CD4-positive, alpha-beta memory T cell (primary cell): ENCODE measurements at regions not wholly inside any gene's neighbourhood (a gene's known extent, or its start where the extent isn't known, plus 50 kb on each side); places are given as distances from the start of the nearest gene placed in this dataset.

Source experiments
- CTCF ChIA-PET: fragments of 350-600 bp; sonication (Branson Sonifier 250); formaldehyde crosslinking; loops from one replicate; lab custom pipeline; 2021; ENCODE audit warnings: inconsistent platforms; ENCODE audit not compliant: partially characterized antibody; lab: Charles Lee
- POLR2A ChIA-PET: fragments of 350-600 bp; sonication (Branson Sonifier 250); formaldehyde crosslinking; loops from one replicate; lab custom pipeline; 2021; ENCODE audit not compliant: partially characterized antibody; lab: Charles Lee
- DNase-seq, 5 donors: peaks; one replicate each; pipeline versions ENCODE4 v3.0.0 to v3.0.0-alpha.2; 2020 to 2022; ENCODE audit warnings: mixed read lengths in 1 of 5
- H3K27ac ChIP-seq: one replicate; pipeline ENCODE4 v1.7.0; 2013; ENCODE audit warnings: low read depth, low read length
- H3K27me3 ChIP-seq: 2 replicates; pipeline ENCODE4 v1.7.0; 2013; ENCODE audit warnings: mild to moderate bottlenecking, low read length, moderate library complexity; ENCODE audit not compliant: insufficient read depth
- H3K36me3 ChIP-seq: 2 replicates; pipeline ENCODE4 v1.7.0; 2013; ENCODE audit warnings: mild to moderate bottlenecking, low read length, moderate library complexity; ENCODE audit not compliant: insufficient read depth
- H3K4me1 ChIP-seq: 2 replicates; pipeline ENCODE4 v1.7.0; 2013; ENCODE audit warnings: mild to moderate bottlenecking, low read length, moderate library complexity; ENCODE audit not compliant: insufficient read depth
- H3K4me3 ChIP-seq, 2 donors: one replicate each; pipeline ENCODE4 v1.7.0; 2013; ENCODE audit warnings: low read length in 2 of 2, mild to moderate bottlenecking in 1 of 2
- H3K9me3 ChIP-seq, 2 donors: one replicate each; pipeline ENCODE4 v1.7.0; 2013; ENCODE audit warnings: low read length in 2 of 2, control low read depth in 1 of 2; ENCODE audit not compliant: control insufficient read depth in 1 of 2
- H3K27ac Mint-ChIP-seq, 7 donors: one replicate each; pipeline ENCODE4 v1.8.0; 2020 to 2021; ENCODE audit warnings: mixed read lengths in 7 of 7, mild to moderate bottlenecking in 6 of 7, inconsistent platforms in 3 of 7, moderate library complexity in 3 of 7
- H3K27me3 Mint-ChIP-seq, 2 donors: one replicate each; pipeline ENCODE4 v1.8.0; 2020 to 2021; ENCODE audit warnings: mixed read lengths in 2 of 2
- H3K36me3 Mint-ChIP-seq, 2 donors: one replicate each; pipeline ENCODE4 v1.8.0; 2020 to 2021; ENCODE audit warnings: mixed read lengths in 2 of 2, inconsistent platforms in 1 of 2, mild to moderate bottlenecking in 1 of 2
- H3K4me1 Mint-ChIP-seq, 4 donors: one replicate each; pipeline ENCODE4 v1.8.0; 2020 to 2021; ENCODE audit warnings: mixed read lengths in 4 of 4, mild to moderate bottlenecking in 1 of 4
- H3K4me3 Mint-ChIP-seq, 8 donors: one replicate each; pipeline ENCODE4 v1.8.0; 2020 to 2021; ENCODE audit warnings: mixed read lengths in 8 of 8, mild to moderate bottlenecking in 7 of 8, moderate library complexity in 6 of 8, inconsistent platforms in 3 of 8
- H3K9me3 Mint-ChIP-seq, 8 donors: one replicate each; pipeline ENCODE4 v1.8.0; 2020 to 2021; ENCODE audit warnings: mixed read lengths in 8 of 8, mild to moderate bottlenecking in 5 of 8, inconsistent platforms in 3 of 8, moderate library complexity in 1 of 8
- intact Hi-C: fragments of 100-400 bp; cut with micrococcal nuclease; formaldehyde crosslinking; loops from one replicate; pipeline ENCODE4 v1.15.1; 2023

DNA sequence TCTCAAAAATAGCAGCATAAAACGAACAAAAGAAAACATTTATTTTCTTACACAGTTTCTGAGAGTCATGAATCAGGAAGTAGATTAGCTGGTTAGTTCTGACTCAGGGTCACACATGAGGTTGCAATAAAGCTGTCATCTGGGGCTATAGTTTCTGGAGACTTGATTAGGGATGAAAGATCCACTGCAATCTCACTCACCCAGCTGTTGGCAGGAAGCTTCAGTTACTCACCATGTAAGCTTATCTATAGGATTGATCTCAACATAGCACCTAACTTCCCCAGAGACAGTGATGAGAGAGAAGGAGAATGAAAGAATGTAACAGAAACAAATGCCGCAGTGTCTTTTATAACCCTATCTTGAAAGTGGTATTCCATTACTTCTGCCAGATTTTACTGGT, 435.5 kb downstream of the GABRG1 start:
- CTCF ChIA-PET, result no interaction called here
- H3K4me1 ChIP-seq, result no peaks in the 10 kb centered on the region
- no peaks in the 10 kb centered on the region for H3K27me3 ChIP-seq
- no peak overlapping the region for H3K27ac ChIP-seq
- H3K9me3 ChIP-seq, result peaks cover 0 to 7% of the 10 kb centered on the region in 2 donors
- no peaks in the 10 kb centered on the region for H3K4me1 Mint-ChIP-seq
- no peaks in the 10 kb centered on the region for H3K36me3 Mint-ChIP-seq
- H3K27me3 Mint-ChIP-seq, result no peaks in the 10 kb centered on the region
- H3K9me3 Mint-ChIP-seq, result peaks cover 2 to 17% (median 9%) of the 10 kb centered on the region in 8 donors
- no peaks in the 10 kb centered on the region for H3K36me3 ChIP-seq
- POLR2A ChIA-PET, result no interaction called here
- H3K27ac Mint-ChIP-seq, result no peak overlapping the region
- H3K4me3 Mint-ChIP-seq, result no peak overlapping the region
- H3K4me3 ChIP-seq, result no peak overlapping the region
- intact Hi-C loops, result no loop called here
- no peak for DNase-seq

DNA sequence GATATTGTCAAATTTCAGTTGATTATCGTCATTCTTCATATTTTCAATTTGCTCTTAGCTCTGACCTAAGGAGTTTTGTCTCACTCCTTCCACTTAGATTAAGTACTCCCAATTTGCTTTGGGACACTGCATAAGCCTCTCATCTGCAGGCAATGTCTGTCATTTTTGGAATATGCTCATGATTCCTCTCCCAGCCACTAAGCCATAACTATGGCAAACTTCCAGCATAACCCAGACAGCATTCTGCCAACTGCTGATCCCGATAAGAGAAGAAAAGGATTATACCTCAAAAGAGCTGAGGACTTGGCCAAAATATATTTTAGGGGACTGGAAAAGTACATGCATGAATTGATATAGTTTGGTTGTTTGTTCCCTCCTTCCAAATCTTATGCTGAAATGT, 444.4 kb downstream of the GABRG1 start:
- no peaks in the 10 kb centered on the region for H3K27me3 ChIP-seq
- no peak for DNase-seq
- no peaks in the 10 kb centered on the region for H3K27me3 Mint-ChIP-seq
- no peaks in the 10 kb centered on the region for H3K4me1 Mint-ChIP-seq
- POLR2A ChIA-PET, result no interaction called here
- H3K36me3 Mint-ChIP-seq, result no peaks in the 10 kb centered on the region
- H3K9me3 Mint-ChIP-seq, result peaks cover 0 to 22% (median 16%) of the 10 kb centered on the region in 8 donors
- no peaks in the 10 kb centered on the region for H3K9me3 ChIP-seq
- no peak overlapping the region for H3K4me3 Mint-ChIP-seq
- CTCF ChIA-PET, result no interaction called here
- intact Hi-C loops, result no loop called here
- no peak overlapping the region for H3K27ac ChIP-seq
- no peaks in the 10 kb centered on the region for H3K36me3 ChIP-seq
- H3K4me3 ChIP-seq, result no peak overlapping the region
- no peaks in the 10 kb centered on the region for H3K4me1 ChIP-seq
- no peak overlapping the region for H3K27ac Mint-ChIP-seq

DNA sequence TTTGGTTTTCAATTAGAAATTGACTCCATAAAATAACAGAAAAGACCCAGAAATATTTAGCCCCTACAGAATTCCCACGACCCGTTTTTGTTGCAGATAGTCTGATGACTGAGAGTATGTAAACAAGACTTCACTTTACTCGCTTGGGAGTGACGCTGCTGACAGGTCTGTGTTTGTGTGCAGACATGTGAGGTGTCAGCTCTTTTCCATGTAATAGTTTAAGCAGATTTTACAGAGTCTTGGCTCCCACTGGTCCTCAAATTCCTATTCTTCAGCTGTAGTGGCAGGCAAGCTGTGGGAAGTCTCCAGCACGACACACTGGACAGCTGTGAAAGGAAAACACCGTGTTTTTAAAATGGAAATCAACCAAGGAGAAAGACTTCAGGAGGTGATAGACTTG, 455.7 kb downstream of the GABRG1 start:
- ChIA-PET CTCF (no interaction called here), POLR2A (no interaction called here)
- peaks cover 0 to 15% (median 8%) of the 10 kb centered on the region in 8 donors for H3K9me3 Mint-ChIP-seq
- Histone ChIP-seq H3K4me1 (no peaks in the 10 kb centered on the region), H3K9me3 (no peaks in the 10 kb centered on the region), H3K4me3 (no peak overlapping the region), H3K27ac (no peak overlapping the region), H3K27me3 (no peaks in the 10 kb centered on the region), H3K36me3 (no peaks in the 10 kb centered on the region)
- H3K36me3 Mint-ChIP-seq, result no peaks in the 10 kb centered on the region
- H3K4me3 Mint-ChIP-seq, result no peak overlapping the region
- intact Hi-C loops, result no loop called here
- no peaks in the 10 kb centered on the region for H3K4me1 Mint-ChIP-seq
- H3K27me3 Mint-ChIP-seq, result no peaks in the 10 kb centered on the region
- no peak overlapping the region for H3K27ac Mint-ChIP-seq
- DNase-seq, result no peak

DNA sequence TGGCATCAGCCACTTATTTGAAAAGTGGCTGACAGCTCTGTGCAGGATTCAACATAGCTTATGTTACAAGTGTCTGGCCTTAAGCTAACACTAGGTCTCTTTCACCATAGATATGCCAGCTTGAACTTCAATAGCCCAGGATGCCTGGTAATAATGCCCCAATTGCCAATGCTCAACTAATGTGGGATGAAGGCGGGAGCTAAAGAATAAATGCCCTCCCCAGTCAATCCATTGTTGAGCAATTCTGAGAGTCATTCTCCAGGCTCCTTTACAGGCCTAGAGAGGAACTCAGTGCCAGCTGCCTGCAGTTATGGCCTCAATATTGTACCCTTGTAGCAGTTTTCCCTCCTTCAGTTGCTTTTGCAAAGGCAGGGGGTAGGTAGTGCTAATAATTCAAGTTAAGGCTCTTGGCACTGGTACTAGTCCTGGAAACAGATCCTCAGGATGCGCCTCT, 460.2 kb downstream of the GABRG1 start:
- ChIA-PET POLR2A (no interaction called here), CTCF (no interaction called here)
- Mint-ChIP-seq H3K27ac (no peak overlapping the region), H3K4me3 (no peak overlapping the region), H3K27me3 (no peaks in the 10 kb centered on the region), H3K4me1 (no peaks in the 10 kb centered on the region), H3K9me3 (peaks cover 0 to 7% (median 4%) of the 10 kb centered on the region in 8 donors), H3K36me3 (no peaks in the 10 kb centered on the region)
- intact Hi-C loops, result no loop called here
- no peaks in the 10 kb centered on the region for H3K36me3 ChIP-seq
- H3K9me3 ChIP-seq, result no peaks in the 10 kb centered on the region
- H3K27ac ChIP-seq, result no peak overlapping the region
- no peak for DNase-seq
- no peaks in the 10 kb centered on the region for H3K4me1 ChIP-seq
- H3K4me3 ChIP-seq, result no peak overlapping the region
- no peaks in the 10 kb centered on the region for H3K27me3 ChIP-seq

DNA sequence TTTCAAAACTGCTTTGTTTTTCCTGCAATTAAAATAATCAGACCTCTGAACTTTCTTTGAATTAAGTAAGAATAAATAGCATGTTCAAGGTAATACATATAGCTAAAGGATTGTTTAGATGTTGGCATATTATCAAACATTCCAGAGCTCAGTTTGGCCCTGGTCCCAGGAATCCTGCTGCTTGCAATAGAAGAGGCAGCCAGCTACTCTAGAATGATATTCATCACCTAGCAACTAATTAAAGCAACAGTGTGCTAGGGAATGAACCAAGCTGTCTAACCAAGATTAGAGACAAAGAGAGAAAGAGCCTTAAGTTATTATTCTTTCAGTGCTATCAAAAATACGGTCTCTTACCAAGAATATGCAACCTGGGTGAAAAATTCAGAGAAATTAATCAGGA, 460.9 kb downstream of the GABRG1 start:
- CTCF ChIA-PET, result no interaction called here
- no peak overlapping the region for H3K27ac Mint-ChIP-seq
- H3K27me3 Mint-ChIP-seq, result no peaks in the 10 kb centered on the region
- intact Hi-C loops, result no loop called here
- POLR2A ChIA-PET, result no interaction called here
- no peak for DNase-seq
- H3K9me3 Mint-ChIP-seq, result peaks cover 0 to 7% (median 3%) of the 10 kb centered on the region in 8 donors
- no peaks in the 10 kb centered on the region for H3K36me3 Mint-ChIP-seq
- H3K4me3 Mint-ChIP-seq, result no peak overlapping the region
- H3K4me3 ChIP-seq, result no peak overlapping the region
- no peaks in the 10 kb centered on the region for H3K27me3 ChIP-seq
- H3K4me1 Mint-ChIP-seq, result no peaks in the 10 kb centered on the region
- H3K4me1 ChIP-seq, result no peaks in the 10 kb centered on the region
- no peaks in the 10 kb centered on the region for H3K9me3 ChIP-seq
- no peak overlapping the region for H3K27ac ChIP-seq
- H3K36me3 ChIP-seq, result no peaks in the 10 kb centered on the region

DNA sequence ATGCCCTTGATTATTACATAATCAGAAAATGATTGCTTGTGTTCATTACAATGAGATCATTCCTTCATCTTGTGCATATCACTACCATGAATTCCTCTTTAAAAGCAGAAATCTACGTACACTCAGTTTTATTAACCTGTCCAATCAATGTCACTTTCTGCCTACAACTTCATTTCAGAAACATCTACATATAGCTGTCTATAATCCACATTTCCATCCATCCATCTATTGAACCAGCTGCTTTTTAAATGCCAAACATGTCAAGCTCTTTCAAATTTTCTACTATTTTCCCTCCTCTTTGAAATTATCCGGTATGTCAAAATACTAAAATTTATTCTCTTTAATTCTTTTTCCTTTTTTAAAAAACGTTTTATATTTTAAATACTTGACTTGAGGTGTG, 462.0 kb downstream of the GABRG1 start:
- Histone ChIP-seq H3K27ac (no peak overlapping the region), H3K4me3 (no peak overlapping the region), H3K9me3 (no peaks in the 10 kb centered on the region), H3K36me3 (no peaks in the 10 kb centered on the region), H3K4me1 (no peaks in the 10 kb centered on the region), H3K27me3 (no peaks in the 10 kb centered on the region)
- CTCF ChIA-PET, result no interaction called here
- POLR2A ChIA-PET, result no interaction called here
- Mint-ChIP-seq H3K4me1 (no peaks in the 10 kb centered on the region), H3K27me3 (no peaks in the 10 kb centered on the region), H3K36me3 (no peaks in the 10 kb centered on the region), H3K9me3 (peaks cover 0 to 6% (median 3%) of the 10 kb centered on the region in 8 donors), H3K27ac (no peak overlapping the region), H3K4me3 (no peak overlapping the region)
- intact Hi-C loops, result no loop called here
- DNase-seq, result no peak

DNA sequence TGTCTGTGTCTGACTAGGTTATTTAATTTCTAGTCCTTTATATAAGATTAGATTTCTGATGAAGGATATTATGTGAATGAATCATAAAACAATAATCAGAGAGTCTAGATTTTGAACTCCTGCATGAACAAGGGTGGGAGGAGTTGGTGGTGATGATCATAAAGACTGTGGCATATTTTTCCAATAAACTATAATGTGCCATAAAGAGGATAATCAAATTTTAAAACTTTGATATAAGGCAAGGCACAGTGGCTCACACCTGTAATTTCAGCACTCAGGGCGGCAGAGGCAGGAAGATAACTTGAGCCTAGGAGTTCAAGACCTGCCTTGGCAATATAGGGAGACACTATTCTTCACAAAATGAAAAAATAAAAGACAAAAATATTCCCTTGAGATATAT, 473.3 kb downstream of the GABRG1 start:
- H3K27me3 ChIP-seq, result no peaks in the 10 kb centered on the region
- H3K4me1 Mint-ChIP-seq, result no peaks in the 10 kb centered on the region
- intact Hi-C loops, result no loop called here
- H3K27ac ChIP-seq, result no peak overlapping the region
- no peaks in the 10 kb centered on the region for H3K27me3 Mint-ChIP-seq
- DNase-seq, result no peak
- POLR2A ChIA-PET, result no interaction called here
- H3K4me3 Mint-ChIP-seq, result no peak overlapping the region
- CTCF ChIA-PET, result no interaction called here
- H3K9me3 Mint-ChIP-seq, result peaks cover 2 to 22% (median 8%) of the 10 kb centered on the region in 8 donors
- H3K36me3 ChIP-seq, result no peaks in the 10 kb centered on the region
- H3K9me3 ChIP-seq, result no peaks in the 10 kb centered on the region
- no peak overlapping the region for H3K4me3 ChIP-seq
- no peaks in the 10 kb centered on the region for H3K4me1 ChIP-seq
- no peaks in the 10 kb centered on the region for H3K36me3 Mint-ChIP-seq
- no peak overlapping the region for H3K27ac Mint-ChIP-seq

DNA sequence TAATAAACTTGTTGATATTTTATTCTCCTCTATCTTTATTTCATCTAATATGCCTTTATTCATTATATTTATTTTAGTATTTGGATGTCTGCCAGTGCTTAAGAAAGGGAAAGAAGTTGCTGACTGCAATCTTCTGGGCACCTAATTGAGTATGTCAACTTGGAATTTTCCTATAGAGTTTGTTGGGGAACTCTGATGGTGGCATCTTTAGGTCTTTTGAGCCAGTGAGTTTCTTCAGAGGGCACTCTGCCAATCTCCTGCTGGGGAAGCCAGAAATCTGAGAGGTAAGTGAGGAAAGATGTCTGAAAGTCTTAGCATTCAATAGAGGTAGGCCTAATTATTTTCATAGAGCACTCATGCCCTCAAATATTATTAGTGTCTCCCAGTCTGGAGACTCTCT, 475.0 kb downstream of the GABRG1 start:
- CTCF ChIA-PET, result no interaction called here
- DNase-seq, result no peak
- no peaks in the 10 kb centered on the region for H3K4me1 ChIP-seq
- H3K27ac ChIP-seq, result no peak overlapping the region
- no peak overlapping the region for H3K27ac Mint-ChIP-seq
- no peaks in the 10 kb centered on the region for H3K36me3 ChIP-seq
- intact Hi-C loops, result no loop called here
- H3K4me3 ChIP-seq, result no peak overlapping the region
- no peaks in the 10 kb centered on the region for H3K4me1 Mint-ChIP-seq
- H3K4me3 Mint-ChIP-seq, result no peak overlapping the region
- H3K9me3 ChIP-seq, result no peaks in the 10 kb centered on the region
- no peaks in the 10 kb centered on the region for H3K27me3 Mint-ChIP-seq
- H3K27me3 ChIP-seq, result no peaks in the 10 kb centered on the region
- POLR2A ChIA-PET, result no interaction called here
- H3K9me3 Mint-ChIP-seq, result peaks cover under 1 to 19% (median 10%) of the 10 kb centered on the region in 8 donors
- no peaks in the 10 kb centered on the region for H3K36me3 Mint-ChIP-seq
